A673 (cell line): ENCODE measurements at regions not wholly inside any gene's neighbourhood (a gene's known extent, or its start where the extent isn't known, plus 50 kb on each side); places are given as distances from the start of the nearest gene placed in this dataset.

Experiments used
- CTCF ChIP-seq: fragments of 300-800, 200-600 bp; sonication (generic); conservative IDR thresholded peaks from 2 replicates; pipeline ENCODE4 v1.5.1; 2017; ENCODE audit warnings: low read depth, mild to moderate bottlenecking, antibody characterized with exemption, low read length, moderate library complexity, mixed read lengths
- EZH2 ChIP-seq: fragments of 200-600 bp; sonication (generic); IDR thresholded peaks from 2 replicates; pipeline ENCODE4 v1.6.1; 2017; ENCODE audit warnings: borderline replicate concordance, low read depth, mild to moderate bottlenecking, mixed read lengths, antibody characterized with exemption, low read length; ENCODE audit not compliant: poor library complexity, severe bottlenecking

- TF ChIP-seq CTCF (no peak), EZH2 (no peak)
Observed at GRCh38 chr1:222058249-222058648, 316.4 kb upstream of the DUSP10 start.
